HEK293 (cell line): ENCODE measurements at regions not wholly inside any gene's neighbourhood (a gene's known extent, or its start where the extent isn't known, plus 50 kb on each side); places are given as distances from the start of the nearest gene placed in this dataset.

Source experiments
- CTCF ChIA-PET: fragments of 350-600 bp; formaldehyde crosslinking; extraction: SDS; loops from one replicate; lab custom pipeline; 2021; ENCODE audit warnings: antibody characterized with exemption; lab: Yijun Ruan, JAX
- POLR2A ChIA-PET: fragments of 300-600 bp; formaldehyde crosslinking; extraction: SDS; loops from one replicate; lab custom pipeline; 2020; ENCODE audit warnings: antibody characterized with exemption, inconsistent platforms; lab: Yijun Ruan, JAX
- H3K27ac ChIP-seq: fragments of 200-500 bp; sonication (Bioruptor generic); 2 replicates; pipeline ENCODE4 v1.5.1; 2014; ENCODE audit warnings: low read depth, low read length, control low read depth, inconsistent platforms; ENCODE audit errors: extremely low read depth
- H3K36me3 ChIP-seq, 2 experiments: fragments of 200-500 bp in 1 of 2; sonication (Bioruptor generic) in 1 of 2; 1 replicate in 1 of 2; 2 replicates in 1 of 2; pipeline ENCODE4 v1.5.1; 2014 to 2017; ENCODE audit warnings: inconsistent platforms in 2 of 2, low read length in 2 of 2; ENCODE audit not compliant: control insufficient read depth in 2 of 2, insufficient read depth in 1 of 2
- H3K4me1 ChIP-seq: fragments of 200-500 bp; sonication (Bioruptor generic); 2 replicates; pipeline ENCODE4 v1.5.1; 2014; ENCODE audit warnings: mild to moderate bottlenecking, low read length, inconsistent platforms; ENCODE audit not compliant: control insufficient read depth, insufficient read depth
- H3K4me3 ChIP-seq: 2 replicates; pipeline ENCODE4 v1.5.1; 2011; ENCODE audit warnings: low read depth, mild to moderate bottlenecking, control low read depth, low read length, moderate library complexity
- H3K9me3 ChIP-seq: fragments of 200-500 bp; sonication (Bioruptor generic); 2 replicates; pipeline ENCODE4 v1.5.1; 2014; ENCODE audit warnings: low read depth, low read length, inconsistent platforms; ENCODE audit not compliant: control insufficient read depth, insufficient read depth
- BCL11A ChIP-seq: fragments of 450-650 bp; formaldehyde crosslinking; IDR thresholded peaks from 2 replicates; pipeline ENCODE4 v1.5.1; 2016; ENCODE audit warnings: low read depth, missing biosample characterization, missing genetic modification characterization
- GLI4 ChIP-seq: fragments of 450-650 bp; formaldehyde crosslinking; IDR thresholded peaks from 2 replicates; pipeline ENCODE4 v1.5.1; 2016; ENCODE audit warnings: missing biosample characterization, missing genetic modification characterization
- HOXA7 ChIP-seq: sonication (generic); formaldehyde crosslinking; IDR thresholded peaks from 2 replicates; pipeline ENCODE4 v1.8.1; 2022; ENCODE audit warnings: missing genetic modification reagents, borderline replicate concordance
- HOXD13 ChIP-seq: sonication (generic); formaldehyde crosslinking; IDR thresholded peaks from 2 replicates; pipeline ENCODE4 v1.8.0; 2022; ENCODE audit warnings: missing genetic modification reagents, borderline replicate concordance
- IKZF3 ChIP-seq: fragments of 450-650 bp; IDR thresholded peaks from 2 replicates; pipeline ENCODE4 v1.5.0; 2018; ENCODE audit warnings: missing biosample characterization, mild to moderate bottlenecking, missing genetic modification characterization, moderate library complexity
- KLF1 ChIP-seq: fragments of 450-650 bp; formaldehyde crosslinking; IDR thresholded peaks from 2 replicates; pipeline ENCODE4 v1.5.1; 2016; ENCODE audit warnings: missing biosample characterization, missing genetic modification characterization
- KLF10 ChIP-seq: fragments of 450-650 bp; IDR thresholded peaks from 2 replicates; pipeline ENCODE4 v1.5.1; 2018; ENCODE audit warnings: missing biosample characterization, mild to moderate bottlenecking, missing genetic modification characterization
- MZF1 ChIP-seq: fragments of 450-650 bp; formaldehyde crosslinking; IDR thresholded peaks from 2 replicates; pipeline ENCODE4 v1.5.1; 2017; ENCODE audit warnings: missing biosample characterization, missing genetic modification characterization, borderline replicate concordance
- PRDM1 ChIP-seq: fragments of 450-650 bp; formaldehyde crosslinking; IDR thresholded peaks from 2 replicates; pipeline ENCODE4; 2016; ENCODE audit warnings: missing biosample characterization, missing genetic modification characterization
- REPIN1 ChIP-seq: fragments of 450-650 bp; formaldehyde crosslinking; IDR thresholded peaks from 2 replicates; pipeline ENCODE4 v1.5.1; 2017; ENCODE audit warnings: missing biosample characterization, missing genetic modification characterization, low read depth
- YY1 ChIP-seq: fragments of 450-650 bp; formaldehyde crosslinking; IDR thresholded peaks from 2 replicates; pipeline ENCODE4 v1.5.1; 2018; ENCODE audit warnings: missing biosample characterization, missing genetic modification characterization
- ZBTB21 ChIP-seq: fragments of 450-650 bp; formaldehyde crosslinking; IDR thresholded peaks from 2 replicates; pipeline ENCODE4 v1.5.1; 2017; ENCODE audit warnings: missing biosample characterization, missing genetic modification characterization
- ZBTB7A ChIP-seq: fragments of 450-650 bp; formaldehyde crosslinking; IDR thresholded peaks from 2 replicates; pipeline ENCODE4 v1.5.1; 2016; ENCODE audit warnings: low read depth, missing biosample characterization, missing genetic modification characterization
- ZFP3 ChIP-seq: fragments of 450-650 bp; formaldehyde crosslinking; IDR thresholded peaks from 2 replicates; pipeline ENCODE4 v1.5.1; 2016; ENCODE audit warnings: low read depth, missing biosample characterization, missing genetic modification characterization
- ZNF18 ChIP-seq: fragments of 450-650 bp; formaldehyde crosslinking; IDR thresholded peaks from 2 replicates; pipeline ENCODE4 v1.5.1; 2016; ENCODE audit warnings: missing biosample characterization, missing genetic modification characterization
- ZNF302 ChIP-seq: fragments of 450-650 bp; formaldehyde crosslinking; IDR thresholded peaks from 2 replicates; pipeline ENCODE4 v1.5.1; 2016; ENCODE audit warnings: missing biosample characterization, missing genetic modification characterization, low read depth
- ZNF394 ChIP-seq: fragments of 450-650 bp; formaldehyde crosslinking; IDR thresholded peaks from 2 replicates; pipeline ENCODE4 v1.5.1; 2016; ENCODE audit warnings: missing biosample characterization, missing genetic modification characterization, mild to moderate bottlenecking, moderate library complexity, borderline replicate concordance
- ZNF48 ChIP-seq: fragments of 450-650 bp; formaldehyde crosslinking; IDR thresholded peaks from 2 replicates; pipeline ENCODE4 v1.5.1; 2016; ENCODE audit warnings: missing biosample characterization, missing genetic modification characterization
- ZNF513 ChIP-seq: fragments of 450-650 bp; IDR thresholded peaks from 2 replicates; pipeline ENCODE4 v1.5.1; 2018; ENCODE audit warnings: missing biosample characterization, missing genetic modification characterization
- ZNF518A ChIP-seq: fragments of 450-650 bp; formaldehyde crosslinking; conservative IDR thresholded peaks from 2 replicates; pipeline ENCODE4 v1.5.1; 2016; ENCODE audit warnings: low read depth, missing biosample characterization, missing genetic modification characterization
- ZNF623 ChIP-seq: fragments of 450-650 bp; formaldehyde crosslinking; IDR thresholded peaks from 2 replicates; pipeline ENCODE4 v1.5.1; 2016; ENCODE audit warnings: missing biosample characterization, missing genetic modification characterization
- ZNF639 ChIP-seq: fragments of 450-650 bp; formaldehyde crosslinking; IDR thresholded peaks from 2 replicates; pipeline ENCODE4 v1.5.1; 2016; ENCODE audit warnings: missing biosample characterization, missing genetic modification characterization
- ZNF664 ChIP-seq: fragments of 450-650 bp; formaldehyde crosslinking; IDR thresholded peaks from 2 replicates; pipeline ENCODE4 v1.5.1; 2016; ENCODE audit warnings: missing biosample characterization, missing genetic modification characterization
- ZNF677 ChIP-seq: fragments of 450-650 bp; IDR thresholded peaks from 2 replicates; pipeline ENCODE4 v1.5.0; 2018; ENCODE audit warnings: missing biosample characterization, mild to moderate bottlenecking, missing genetic modification characterization, moderate library complexity
- ZNF76 ChIP-seq: fragments of 450-650 bp; formaldehyde crosslinking; IDR thresholded peaks from 2 replicates; pipeline ENCODE4; 2016; ENCODE audit warnings: low read depth, missing biosample characterization, missing genetic modification characterization, borderline replicate concordance

- no peaks in the 10 kb centered on the region for H3K36me3 ChIP-seq
- CTCF ChIA-PET: interaction anchor here (0.5 to 4.4 kb wide), 5 partner anchors 9 to 224 kb away, joined by 3 to 26 read pairs (median 4); no protein-coding TSS in a partner anchor
- no peak overlapping the region for H3K27ac ChIP-seq
- H3K4me1 ChIP-seq: no peaks in the 10 kb centered on the region
- TF ChIP-seq REPIN1 (tag by site-specific recombination): no peak
- TF ChIP-seq BCL11A (tag by site-specific recombination): no peak
- no peak for TF ChIP-seq ZFP3
- no peak for TF ChIP-seq ZNF664 (tag by site-specific recombination)
- no peak for TF ChIP-seq HOXA7 (CRISPR knock-in tag)
- no peak for TF ChIP-seq ZBTB21 (tag by site-specific recombination)
- no peak for TF ChIP-seq ZNF513
- no peak for TF ChIP-seq ZNF394 (tag by site-specific recombination)
- no peak for TF ChIP-seq KLF1
- TF ChIP-seq ZNF518A: no peak
- no peak for TF ChIP-seq IKZF3 (tag by site-specific recombination)
- no peak for TF ChIP-seq ZNF677 (tag by site-specific recombination)
- TF ChIP-seq ZNF48 (tag by site-specific recombination): no peak
- no peak for TF ChIP-seq ZBTB7A
- no peak for TF ChIP-seq ZNF639
- no peak for TF ChIP-seq PRDM1
- TF ChIP-seq, all 188 proteins: peak for 0
- H3K4me3 ChIP-seq: no peak overlapping the region
- POLR2A ChIA-PET: no interaction called here
- no peaks in the 10 kb centered on the region for H3K9me3 ChIP-seq
Measured at GRCh38 chr1:30363031-30363430, 360.4 kb downstream of the MATN1 start.

GRCh38 chr1:30362603-30362990 is 360.8 kb downstream of the MATN1 start:
- POLR2A ChIA-PET: no interaction called here
- CTCF ChIA-PET: interaction anchor here (0.5 to 4.4 kb wide), 3 partner anchors 9 to 18 kb away, joined by 3 to 26 read pairs (median 4); no protein-coding TSS in a partner anchor
- TF ChIP-seq ZNF18 (tag by site-specific recombination) (no peak), ZNF76 (tag by site-specific recombination) (no peak), ZNF302 (no peak), MZF1 (tag by site-specific recombination) (no peak), GLI4 (tag by site-specific recombination) (no peak), KLF10 (no peak), YY1 (tag by site-specific recombination) (no peak), HOXD13 (CRISPR knock-in tag) (no peak), ZNF623 (tag by site-specific recombination) (no peak)

More at GRCh38 chr1:30362603-30362990, 360.8 kb downstream of the MATN1 start:
- no peak overlapping the region for H3K4me3 ChIP-seq
- no peaks in the 10 kb centered on the region for H3K9me3 ChIP-seq
- H3K27ac ChIP-seq: no peak overlapping the region
- no peaks in the 10 kb centered on the region for H3K4me1 ChIP-seq
- no peaks in the 10 kb centered on the region for H3K36me3 ChIP-seq
